HG03460 (cell line): ENCODE measurements at regions not wholly inside any gene's neighbourhood (a gene's known extent, or its start where the extent isn't known, plus 50 kb on each side); places are given as distances from the start of the nearest gene placed in this dataset.

ENCODE experiments used
- ATAC-seq: cut with Tn5 transposase; IDR thresholded peaks from one replicate; pipeline ENCODE4 v1.9.1; 2021; ENCODE audit not compliant: unreplicated experiment

DNA sequence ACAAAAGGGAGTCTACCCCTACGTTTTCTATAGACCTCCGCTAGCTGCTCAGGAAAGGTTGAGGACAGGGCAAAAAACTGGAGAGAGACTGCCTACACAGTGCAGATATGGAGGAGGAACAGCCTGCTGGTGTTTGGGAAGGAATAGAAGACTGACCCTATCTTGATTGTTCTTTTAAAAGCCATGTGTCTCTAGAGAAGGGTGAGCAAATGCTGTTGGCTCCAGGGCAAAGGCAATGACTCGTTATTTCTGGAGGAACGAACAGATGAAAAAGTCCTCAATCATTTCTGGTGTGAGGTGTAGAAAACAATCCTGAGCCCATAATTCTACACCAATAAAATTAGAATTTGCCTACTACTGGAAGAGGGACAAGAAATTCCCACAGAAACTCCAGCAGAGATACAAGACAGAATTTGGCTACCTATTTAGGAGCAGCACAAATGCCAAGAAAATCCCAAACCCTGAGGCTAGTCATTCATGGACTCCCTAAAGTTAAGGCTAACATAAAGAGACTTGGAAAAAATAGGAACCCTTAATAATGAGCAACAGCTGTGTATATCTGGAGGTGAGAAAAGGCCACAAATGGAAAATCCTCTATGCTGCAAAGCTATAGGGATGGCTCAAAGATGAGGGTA lies 1206.3 kb upstream of the CNTN5 start:
- no peak for ATAC-seq

DNA sequence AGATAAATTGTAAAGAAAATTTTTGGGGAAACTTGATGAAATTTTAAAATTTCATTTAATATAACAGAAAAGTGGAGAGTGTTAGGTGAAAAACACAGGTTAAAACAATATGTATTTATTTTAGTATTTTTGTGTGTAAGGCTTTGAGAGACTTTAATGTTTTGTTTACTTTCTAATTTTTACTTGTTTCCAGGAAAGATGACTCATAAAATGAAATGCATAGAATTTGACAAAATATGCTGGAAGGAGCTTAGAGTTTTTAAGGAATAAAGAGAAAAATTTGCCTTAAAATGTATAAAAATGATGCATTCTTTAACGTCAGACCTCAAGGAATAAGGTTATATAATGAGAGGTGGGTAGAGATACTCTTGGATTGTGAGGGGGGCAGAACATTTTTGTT lies 1205.1 kb upstream of the CNTN5 start:
- ATAC-seq: no peak

DNA sequence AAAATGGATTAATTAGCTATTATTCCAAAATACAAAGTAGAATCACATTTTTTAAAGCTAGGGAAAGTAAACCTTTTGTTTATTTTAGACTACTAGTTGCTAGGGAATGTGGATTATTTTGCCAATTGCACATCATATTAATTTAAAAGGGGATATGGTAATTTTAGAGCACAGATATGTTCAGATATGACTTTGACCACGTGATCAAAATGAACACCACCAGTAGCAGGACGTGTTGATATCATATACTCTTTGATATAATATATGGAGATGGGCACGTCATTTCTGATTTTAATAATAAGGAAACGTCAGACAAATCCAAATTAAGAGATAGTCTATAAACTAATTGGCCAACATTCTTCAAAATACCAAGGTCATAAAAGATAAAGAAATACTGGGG lies 1188.3 kb upstream of the CNTN5 start:
- no peak for ATAC-seq

DNA sequence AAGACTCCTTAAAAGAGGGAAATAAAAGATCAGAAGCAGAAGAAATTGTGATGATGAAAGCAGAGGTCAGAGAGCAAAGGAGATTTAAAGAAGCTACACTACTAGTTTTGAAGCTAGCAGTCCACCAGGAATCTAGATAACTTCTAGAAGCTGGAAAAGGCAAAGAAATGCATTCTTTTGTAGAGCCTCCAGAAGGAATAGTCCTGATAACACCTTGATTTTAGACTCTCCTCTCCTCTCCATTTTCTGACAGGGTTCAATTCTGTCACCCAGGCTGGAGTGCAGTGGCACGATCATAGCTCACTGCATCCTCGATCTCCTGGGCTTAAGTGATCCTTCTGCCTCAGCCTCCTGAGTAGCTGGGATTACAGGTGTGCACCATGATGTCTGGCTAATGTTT lies 1187.3 kb upstream of the CNTN5 start:
- ATAC-seq: no peak

DNA sequence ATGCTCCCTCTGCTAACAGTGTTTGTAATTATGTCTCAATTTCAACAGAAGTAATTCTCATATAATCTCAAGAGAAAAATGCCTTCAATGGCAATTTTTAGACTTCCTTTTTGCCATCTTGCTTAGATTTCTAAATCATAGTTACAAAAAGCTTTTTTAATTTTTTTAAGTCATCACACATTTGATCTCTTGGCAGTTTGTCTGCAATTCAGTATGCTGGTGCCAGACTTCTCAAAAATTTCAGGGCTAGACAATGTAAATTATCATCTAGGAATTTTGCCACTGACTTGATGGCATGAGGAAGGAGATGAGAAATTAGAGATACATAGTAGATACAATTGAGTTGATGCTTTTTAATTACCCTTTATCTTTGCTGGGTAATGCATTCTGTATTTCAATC lies 1176.7 kb upstream of the CNTN5 start:
- ATAC-seq: no peak

DNA sequence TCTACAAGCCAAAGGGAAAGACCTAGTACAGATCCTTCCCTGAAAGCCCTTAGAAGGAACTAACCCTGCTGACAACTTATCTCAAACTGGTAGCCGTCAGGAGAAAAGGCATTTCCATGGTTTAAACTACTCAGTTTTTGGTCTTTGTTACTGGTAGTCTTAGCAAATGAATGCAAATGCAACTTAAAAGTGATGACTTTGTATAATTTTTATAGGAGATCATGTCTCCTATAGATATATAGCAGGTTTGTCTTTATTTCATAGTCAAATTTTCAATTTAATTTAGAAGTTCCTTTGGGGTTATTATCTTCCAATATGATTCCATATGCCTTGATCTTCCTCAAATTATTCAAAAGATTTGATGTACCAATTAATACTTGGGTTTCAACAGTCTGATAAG lies 1173.0 kb upstream of the CNTN5 start:
- ATAC-seq: no peak

DNA sequence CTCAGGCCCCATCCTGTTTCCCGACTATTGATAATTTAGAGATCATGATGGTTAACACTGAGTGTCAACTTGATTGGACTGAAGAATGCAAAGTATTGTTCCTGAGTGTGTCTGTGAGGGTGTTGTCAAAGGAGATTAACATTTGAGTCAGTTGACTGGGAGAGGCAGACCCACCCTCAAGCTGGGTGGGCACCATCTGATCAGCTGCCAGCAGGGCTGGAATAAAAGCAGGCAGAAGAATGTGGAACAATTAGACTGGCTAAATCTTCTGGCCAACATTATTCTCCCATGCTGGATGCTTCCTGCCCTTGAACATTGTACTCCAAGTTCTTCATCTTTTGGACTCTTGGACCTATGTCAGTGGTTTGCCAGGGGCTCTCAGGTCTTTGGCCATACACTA lies 1170.0 kb upstream of the CNTN5 start:
- no peak for ATAC-seq

DNA sequence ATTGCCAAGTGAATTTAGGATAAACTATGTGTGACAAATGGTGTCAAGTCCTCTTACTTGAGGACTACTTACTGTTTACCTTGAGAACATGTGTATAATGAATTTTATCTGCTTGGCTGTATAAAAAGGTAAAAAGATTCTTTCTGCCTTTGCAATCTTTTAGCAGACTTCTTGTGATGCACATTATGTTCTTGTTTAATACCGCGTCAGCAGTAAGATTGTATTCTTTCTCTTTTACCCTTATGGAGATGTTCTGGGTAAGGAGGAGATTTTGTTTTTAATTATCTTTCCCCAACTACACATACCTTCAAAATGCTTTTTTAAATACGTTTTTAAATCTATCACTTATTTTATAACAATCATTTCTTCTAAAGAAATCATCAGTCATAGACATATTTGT lies 1166.4 kb upstream of the CNTN5 start:
- ATAC-seq: no peak

DNA sequence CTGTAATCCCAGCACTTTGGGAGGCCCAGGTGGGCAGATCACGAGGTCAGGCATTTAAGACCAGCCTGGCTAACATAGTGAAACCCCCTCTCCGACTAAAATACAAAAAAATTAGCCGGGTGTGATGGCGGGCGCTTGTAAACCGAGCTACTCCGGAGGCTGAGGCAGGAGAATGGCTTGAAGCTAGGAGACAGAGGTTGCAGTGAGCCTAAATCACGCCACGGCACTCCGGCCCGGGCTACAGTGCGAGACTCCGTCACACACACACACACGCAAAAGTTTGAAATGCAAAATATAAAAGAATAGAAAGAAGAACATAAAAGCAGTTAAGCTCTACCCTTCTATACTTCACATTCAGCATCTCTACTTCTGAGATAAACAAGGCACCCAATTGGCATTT lies 1165.9 kb upstream of the CNTN5 start:
- no peak for ATAC-seq

DNA sequence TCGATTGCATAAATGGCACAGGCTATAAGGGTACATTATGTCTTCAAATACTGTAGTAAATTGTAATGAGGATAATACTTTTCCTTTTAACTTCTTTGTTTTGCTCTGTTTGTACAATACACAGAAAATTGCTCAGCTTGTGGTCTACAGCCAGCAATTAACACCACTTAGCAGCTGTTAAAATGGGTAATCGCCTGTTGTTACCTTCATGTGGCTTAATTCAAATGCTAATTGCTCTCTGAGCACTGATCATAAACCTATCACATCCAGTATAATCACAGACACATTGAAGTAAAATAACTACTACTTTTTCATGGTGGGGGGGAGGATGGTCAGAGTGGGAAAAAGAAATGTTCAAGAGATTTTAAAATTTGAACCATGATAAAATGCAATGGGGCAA lies 1164.1 kb upstream of the CNTN5 start:
- no peak for ATAC-seq

DNA sequence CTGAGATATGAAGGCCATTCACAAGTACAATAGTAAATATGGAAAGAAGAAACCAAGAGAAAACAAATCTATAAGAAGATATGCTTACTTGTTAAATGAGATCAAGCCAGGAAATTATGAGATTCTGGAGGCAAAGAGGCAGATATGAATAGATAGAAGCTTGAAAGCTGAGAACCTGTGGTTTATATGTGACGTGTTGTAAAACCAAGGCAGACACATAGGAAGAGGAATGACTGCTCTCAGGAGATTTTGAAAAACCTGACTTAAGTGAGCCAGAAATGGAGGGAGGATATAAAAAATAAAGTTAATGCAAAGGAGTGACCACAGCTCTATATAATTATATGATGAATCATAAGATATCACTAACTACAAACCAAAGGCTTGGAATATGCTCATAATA lies 1160.5 kb upstream of the CNTN5 start:
- ATAC-seq: no peak

DNA sequence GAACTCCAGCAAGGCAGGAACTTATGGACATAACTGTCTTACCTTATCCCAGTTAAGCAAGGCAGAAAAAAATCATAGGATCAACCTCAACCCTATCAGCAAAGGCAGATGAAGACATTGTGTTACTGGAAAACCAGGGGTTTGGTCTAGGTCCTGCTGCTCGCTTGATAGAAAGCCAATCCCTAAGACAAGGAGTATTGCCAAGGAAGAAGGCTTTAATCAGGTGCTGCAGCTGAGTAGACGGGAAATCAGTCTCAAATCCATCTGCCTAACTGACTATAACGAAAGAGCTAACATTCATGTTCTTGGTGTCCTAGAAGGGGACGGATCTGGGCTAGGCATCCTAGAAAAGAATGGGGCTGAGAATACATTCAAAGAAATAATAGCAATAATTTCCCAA lies 1158.7 kb upstream of the CNTN5 start:
- ATAC-seq: no peak

DNA sequence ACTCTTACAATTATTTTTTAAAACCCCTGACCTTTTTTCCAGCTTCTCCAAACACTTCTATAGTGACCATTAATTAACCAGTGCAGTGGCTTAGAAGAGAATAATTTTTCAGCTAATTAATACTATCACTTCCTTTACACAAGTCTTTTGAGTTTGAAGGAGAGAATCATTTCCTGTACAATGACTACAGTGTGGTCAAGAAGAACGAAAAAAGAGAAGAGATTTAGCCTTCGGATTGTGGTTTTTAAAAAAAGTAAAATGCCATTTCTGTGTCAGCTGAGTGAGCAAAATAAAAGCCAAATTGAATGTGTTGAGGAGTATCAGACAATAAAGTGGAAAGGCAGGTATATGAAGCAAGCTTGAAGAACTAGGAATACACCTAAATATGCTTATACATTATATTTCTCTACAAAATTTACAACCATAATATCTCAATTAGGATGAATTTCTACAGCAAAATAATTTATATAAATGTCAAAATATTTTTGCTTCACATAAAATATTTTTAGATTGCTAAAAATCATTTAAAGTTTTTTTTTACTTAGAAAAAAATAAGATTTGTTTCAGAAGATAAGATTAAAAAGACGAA lies 1155.2 kb upstream of the CNTN5 start:
- no peak for ATAC-seq

DNA sequence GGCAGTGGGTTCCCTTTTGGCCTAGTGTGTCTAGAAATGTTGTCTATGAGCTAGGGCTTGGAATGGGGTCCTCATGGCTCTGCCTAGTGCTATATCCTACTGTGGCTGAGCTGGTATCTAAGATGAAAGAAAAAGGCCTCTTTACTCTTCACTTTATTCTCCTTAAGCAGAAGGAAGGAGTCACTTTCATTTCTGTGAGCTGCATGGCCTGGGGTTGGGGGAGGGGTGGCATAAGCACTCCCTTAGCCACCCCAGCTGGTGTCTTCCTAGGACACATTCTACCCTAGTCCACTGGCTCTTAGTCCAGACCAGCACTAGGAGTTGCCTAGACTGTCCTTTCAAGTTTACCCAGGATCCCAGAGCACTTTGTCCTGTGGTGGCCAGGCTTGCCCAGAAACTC lies 1148.9 kb upstream of the CNTN5 start:
- no peak for ATAC-seq

DNA sequence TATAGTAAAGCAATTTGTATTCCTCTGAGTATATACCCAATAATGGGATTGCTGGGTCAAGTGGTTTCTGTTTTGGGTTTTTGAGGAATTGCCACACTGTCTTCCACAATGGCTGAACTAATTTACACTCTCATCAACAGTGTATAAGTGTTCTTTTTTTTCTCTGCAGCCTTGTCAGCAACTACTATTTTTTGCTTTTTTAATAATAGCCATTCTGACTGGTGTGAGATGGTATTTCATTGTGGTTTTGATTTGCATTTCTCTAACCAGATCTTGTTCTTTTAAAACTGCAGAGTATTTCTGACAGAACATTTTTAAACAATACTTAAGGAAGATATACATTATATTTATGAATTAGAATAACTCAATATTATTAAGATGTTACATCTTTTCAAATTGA lies 1140.5 kb upstream of the CNTN5 start:
- no peak for ATAC-seq

DNA sequence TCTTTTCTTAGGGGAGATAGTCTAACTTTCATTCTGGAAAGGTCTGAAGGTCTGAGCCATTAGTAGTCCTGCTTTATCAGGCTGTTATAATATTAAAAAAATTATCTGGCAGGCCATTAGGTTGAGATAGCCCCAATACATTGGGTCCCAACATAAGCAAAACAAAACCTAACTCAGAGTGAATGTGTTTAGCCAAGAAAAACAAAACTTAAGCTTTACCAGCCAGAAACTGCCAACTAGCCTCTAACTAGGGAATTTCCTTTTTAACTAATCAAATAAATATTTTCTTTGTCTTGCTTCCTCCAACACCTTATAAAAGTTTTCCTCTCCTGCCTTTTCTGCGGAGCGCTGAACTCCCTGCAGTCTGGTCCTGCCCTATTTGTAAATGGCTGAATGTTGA lies 1137.7 kb upstream of the CNTN5 start:
- ATAC-seq: no peak

DNA sequence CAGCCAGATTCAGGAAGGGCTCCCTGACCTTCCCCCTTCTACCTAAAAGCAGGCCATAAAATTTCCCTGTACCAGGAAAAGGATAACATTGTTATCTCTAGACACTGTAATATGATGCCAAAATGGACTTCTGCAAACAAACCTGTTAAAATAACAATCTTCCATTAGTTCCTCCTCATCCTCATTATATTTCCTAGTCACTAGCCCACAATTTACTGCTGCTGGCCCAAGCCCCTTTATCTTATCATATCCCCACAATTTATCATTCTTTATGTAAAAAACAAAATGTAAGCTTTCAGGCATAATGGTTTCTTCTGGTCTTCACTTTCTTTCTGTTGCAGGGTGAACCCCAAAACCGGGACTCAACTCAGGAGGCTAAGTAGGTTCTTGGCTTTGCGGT lies 1132.1 kb upstream of the CNTN5 start:
- ATAC-seq: no peak

DNA sequence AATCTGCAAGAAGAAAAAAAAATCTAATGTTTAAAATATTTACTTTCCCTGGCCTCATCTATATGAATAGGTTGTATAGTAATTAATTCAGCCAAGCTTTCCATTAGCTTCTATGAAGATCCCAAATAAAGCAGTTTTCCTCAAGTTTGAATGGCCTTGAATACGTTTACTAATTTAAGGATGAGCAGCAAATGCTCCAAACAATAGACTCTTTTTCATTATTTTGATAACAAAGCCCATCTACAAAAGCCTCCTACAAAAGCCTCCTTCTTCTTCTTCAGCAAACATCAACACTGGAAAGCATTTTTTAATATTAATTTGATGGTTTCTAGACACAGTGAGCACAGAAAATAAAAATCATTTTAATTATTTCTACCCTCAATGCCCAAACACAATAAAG lies 1130.3 kb upstream of the CNTN5 start:
- ATAC-seq: no peak

DNA sequence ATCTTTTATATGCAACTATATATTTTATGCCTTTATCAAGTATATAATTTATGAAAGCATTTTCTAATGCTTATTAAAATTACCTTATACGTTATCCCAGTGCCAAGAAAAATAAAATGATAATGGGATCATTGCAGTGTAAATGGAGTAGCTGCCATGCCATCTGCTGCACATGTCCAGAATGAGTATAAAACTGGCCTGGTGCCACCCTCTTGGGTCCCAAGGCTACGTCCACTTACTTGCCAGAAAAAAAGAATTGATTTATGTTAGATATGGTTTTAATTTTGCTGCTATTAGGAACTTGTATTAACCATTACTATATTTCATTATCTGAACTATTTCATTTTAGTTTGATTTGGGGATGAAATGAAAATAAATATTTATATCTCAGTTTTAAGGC lies 1127.1 kb upstream of the CNTN5 start:
- ATAC-seq: no peak

DNA sequence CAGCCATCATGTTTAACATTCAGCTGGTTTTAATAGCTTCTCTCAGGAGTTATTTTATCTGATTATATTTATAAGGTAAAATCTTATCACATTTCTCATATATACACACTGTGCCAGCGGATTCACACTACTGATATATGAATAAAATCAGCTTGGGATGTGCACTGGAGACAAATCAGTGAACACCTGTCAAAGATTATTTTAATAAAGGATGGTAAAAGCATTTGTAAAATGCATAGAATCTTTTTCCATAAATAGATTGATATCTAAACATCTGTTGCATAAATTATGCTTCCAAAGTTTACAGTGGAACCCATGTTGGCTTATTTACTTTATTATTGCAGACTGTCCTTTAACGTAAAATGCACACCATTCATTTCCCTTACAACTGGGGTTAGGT lies 1125.8 kb upstream of the CNTN5 start:
- no peak for ATAC-seq

DNA sequence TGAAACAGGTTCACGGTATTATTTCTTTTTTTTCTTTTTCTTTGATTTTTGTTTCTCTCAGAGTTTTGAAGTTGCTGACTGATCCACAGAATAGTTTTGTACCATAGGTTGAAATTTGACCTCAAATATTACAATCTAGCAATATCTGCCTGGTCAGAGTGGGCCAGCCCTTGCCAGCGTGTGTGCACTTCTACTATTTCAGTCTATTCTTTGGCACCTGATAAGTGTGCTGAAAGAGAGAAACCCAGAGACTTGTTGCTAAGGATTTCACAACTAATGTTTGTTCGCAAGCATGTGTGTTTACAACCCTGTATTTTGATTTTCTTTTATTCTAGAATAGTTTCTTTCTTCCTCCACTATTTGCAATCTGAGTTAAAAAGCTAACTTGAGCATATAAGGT lies 1125.2 kb upstream of the CNTN5 start:
- no peak for ATAC-seq

DNA sequence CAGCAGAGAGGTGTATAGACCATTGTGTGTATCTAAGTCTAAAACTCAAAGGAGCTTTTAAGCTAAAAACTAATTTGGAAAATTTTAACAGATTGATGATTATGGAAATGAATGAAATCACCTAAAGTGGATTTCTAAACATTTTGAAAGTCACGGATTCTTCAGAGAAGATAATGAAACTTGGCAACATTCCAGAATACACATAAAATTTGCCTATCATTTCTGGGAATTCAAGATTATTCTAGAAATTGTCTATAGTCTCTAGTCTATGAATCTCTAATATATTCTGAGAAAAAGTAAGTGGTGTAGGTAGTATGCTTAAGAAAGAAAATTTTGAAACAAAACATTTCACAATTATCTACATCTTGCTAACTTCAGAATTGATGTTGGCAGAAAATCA lies 1117.9 kb upstream of the CNTN5 start:
- no peak for ATAC-seq

DNA sequence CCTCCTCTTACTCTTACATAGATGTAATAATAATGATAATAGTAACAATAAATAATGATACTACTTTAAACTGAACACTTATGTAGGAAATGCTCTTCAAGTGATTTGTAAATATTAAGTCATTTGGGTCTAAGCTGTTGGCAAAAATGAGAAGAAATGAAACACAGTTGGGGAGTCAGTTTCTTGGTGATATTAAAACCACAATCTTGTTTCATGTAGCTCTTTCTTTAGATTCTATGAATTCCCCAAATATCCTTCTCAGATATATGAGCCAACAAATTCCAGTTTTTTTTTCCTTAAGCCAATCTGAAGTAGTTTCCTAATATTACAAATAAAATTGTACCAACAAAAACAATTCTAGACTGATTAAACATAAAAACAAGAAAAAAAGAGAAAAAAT lies 1115.6 kb upstream of the CNTN5 start:
- no peak for ATAC-seq
